HG03432 (cell line): ENCODE measurements at regions not wholly inside any gene's neighbourhood (a gene's known extent, or its start where the extent isn't known, plus 50 kb on each side); places are given as distances from the start of the nearest gene placed in this dataset.
A peak's percentile ranks its signal among the peaks of the same experiment; 100 is the strongest.

Experiments
- ATAC-seq: cut with Tn5 transposase; IDR thresholded peaks from one replicate; pipeline ENCODE4 v1.9.1; 2021; ENCODE audit warnings: mild to moderate bottlenecking, moderate library complexity; ENCODE audit not compliant: unreplicated experiment

- ATAC-seq = no peak
These were observed 55.9 kb upstream of the PIP4K2A start for GRCh38 chr10:22770270-22770669.

DNA sequence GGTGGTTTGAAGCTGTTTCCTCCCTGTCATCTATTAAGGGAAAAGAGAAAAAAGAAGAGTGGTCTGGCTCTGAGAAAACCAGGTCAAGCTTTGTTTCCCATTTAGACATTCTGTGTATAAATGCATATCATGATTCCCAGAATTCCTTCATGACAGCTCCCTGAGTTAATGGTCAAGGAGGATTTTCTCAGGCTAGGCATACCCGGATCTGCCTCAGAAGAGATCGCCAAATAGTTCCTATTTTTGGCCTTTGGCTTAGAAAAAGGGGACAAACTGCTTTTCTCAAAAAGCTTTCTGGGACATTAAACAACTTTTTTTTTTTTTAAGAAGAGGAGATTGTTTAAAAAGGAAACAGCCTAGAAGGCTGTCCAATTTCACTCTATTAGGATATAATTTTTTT is 53.5 kb upstream of the PIP4K2A start:
- no peak for ATAC-seq

- no peak for ATAC-seq
These were observed 52.3 kb upstream of the PIP4K2A start for GRCh38 chr10:22766693-22767092.

DNA sequence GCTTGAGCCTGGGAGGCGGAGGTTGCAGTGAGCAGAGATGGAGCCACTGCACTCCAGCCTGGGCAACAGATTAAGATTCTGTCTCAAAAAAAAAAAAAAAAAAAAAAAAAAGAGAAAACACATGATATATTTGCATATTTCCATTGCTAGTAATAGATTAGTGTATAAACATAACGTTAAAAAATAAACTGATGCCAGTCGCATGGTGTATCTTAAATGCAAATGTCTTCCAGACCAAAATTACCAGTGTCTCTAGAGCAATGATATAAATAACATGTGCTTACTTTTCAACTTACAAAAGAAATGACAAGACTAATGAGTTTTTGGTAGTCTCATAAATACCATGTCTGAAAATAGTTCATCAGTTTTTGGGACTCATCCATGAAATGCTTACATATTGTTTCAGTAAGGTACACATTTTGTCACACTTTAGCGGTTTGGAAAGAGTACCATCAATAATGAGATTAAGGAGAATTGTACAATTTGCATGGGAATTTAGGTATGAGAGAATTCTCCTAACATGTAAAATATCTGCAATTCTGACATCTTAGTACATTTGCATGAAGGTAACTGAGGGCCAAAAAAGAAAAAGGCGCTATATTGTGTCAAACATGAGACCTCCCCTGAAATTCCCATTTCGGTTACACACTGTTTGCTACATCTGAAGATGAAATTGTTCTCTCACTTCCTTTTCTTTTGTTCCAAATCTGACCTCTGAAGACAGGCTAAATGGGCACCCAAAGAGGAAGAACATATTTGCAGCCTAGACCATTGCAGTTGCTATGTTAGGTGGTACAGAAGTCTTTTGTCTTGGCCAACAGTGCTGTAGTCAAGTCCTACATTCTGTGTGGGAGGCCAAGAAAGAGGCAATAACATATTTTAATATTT is 51.5 kb upstream of the PIP4K2A start:
- peak; percentile 78 for ATAC-seq

DNA sequence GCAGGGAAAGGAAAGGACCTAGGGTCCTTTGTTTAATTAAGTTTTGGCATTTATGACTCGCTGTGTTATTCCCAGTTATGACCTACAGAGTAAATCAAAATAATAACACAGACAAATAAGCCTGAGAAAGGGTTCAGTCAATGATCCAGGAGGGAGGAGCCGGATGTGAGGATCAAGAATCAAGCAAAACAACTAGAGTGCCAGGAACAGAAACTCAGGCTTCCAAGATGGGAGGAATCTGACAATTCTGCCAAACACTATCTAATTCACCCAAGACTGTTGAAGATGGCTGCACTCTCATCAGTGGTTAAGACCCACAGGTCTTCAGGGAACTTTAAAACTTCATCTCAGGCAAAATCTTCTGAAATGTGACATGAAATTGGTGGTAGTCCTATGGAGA is 50.3 kb upstream of the PIP4K2A start:
- no peak for ATAC-seq
